OCI-M1 (cell line): ENCODE measurements at regions not wholly inside any gene's neighbourhood (a gene's known extent, or its start where the extent isn't known, plus 50 kb on each side); places are given as distances from the start of the nearest gene placed in this dataset.
"Not testable (repeated sequence)": the region's sequence is repeated elsewhere in the genome, so short reads cannot be mapped to it uniquely, and the experiment has no call there.

Source experiments
- DNase-seq: peaks from one replicate; lab custom pipeline; 2025; lab: John Stamatoyannopoulos, UW

DNA sequence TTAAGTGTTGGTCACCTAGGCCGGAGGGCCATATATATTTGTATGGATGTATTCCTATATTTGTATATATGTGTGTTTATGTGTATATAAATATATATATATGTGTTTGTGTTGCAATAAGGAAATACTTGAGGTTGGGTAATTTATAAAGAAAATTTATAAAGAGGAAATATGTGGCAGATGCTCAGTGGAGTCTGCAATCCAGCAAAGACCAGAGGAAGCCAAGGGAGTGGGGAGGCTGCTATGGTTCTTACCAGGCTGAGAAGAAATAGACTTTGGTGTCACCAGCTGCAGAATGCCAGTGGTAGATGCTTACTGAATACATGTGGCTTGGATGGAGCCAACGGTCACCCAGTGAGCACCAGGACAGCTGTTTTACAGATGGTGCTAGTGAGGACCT lies 97.4 kb upstream of the ELOVL5 start:
- DNase-seq = no peak

DNA sequence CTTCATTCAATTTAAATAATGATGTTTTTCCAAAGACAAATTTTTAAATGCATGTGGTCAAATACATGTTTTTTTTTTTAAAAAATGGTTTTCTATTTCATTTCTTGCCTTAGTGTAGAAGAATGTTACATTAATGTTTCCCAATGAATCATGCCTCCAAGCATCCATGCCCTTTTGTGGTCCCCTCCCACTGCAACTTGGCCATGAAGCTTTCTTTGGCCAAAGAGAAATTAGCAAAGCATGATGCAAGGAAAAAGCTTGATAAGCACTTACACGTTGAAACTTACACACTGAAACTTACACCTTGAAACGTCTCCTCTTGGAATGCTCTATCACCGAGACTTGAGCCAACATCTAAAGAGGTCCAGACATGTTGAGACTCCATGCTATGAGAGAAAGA lies 93.0 kb upstream of the ELOVL5 start:
- DNase-seq = no peak

DNA sequence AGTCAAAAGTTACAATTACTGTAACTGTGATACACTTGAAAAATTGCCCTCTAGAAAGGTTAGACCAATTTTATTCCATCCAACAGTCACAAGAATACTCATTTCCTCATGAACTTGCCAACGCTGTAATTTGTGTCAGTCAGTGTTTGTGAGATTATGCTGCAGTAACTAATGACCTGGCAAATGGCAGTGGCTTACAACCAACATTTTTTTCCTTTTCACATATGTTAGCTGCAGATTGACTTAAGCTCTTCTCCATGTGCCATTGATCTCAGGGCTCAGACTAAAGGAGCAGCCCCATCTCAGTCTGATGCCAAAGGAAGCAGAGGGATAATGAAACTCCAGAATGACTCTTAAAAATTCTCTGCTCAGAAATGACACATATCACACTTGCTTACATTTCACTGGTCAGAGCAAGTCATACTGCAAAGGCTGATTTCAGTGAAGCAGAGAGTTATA lies 92.3 kb upstream of the ELOVL5 start:
- peak; percentile 48 for DNase-seq

DNA sequence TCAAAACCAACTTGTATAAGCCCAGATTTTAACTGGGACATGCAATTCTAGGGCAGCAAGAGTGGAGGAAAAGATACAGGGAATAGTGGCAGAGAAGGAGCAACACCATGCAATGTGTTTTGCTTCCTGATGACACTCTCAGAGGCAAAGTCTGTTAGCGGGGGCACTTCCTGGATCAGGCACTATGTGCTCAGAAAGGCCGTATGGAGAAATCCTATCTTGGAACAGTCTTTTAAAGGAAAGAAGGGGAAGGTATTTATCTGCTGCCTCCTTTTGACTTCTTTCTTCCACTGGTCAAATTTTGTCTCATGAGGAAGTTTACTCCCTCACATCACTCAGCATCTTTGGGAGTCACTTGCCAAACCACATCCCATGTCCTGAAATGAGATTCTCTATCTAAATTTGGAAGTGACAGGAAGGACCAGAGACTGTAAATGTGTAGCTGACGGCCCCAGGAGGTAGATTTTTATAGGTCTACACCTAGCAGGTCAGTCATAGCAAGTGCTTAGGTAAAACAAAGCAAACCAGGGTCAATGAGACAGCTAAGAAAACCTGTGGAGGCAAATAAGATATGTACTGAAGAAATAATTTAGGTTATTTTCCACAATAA lies 91.7 kb upstream of the ELOVL5 start:
- DNase-seq = peak; percentile 67

DNA sequence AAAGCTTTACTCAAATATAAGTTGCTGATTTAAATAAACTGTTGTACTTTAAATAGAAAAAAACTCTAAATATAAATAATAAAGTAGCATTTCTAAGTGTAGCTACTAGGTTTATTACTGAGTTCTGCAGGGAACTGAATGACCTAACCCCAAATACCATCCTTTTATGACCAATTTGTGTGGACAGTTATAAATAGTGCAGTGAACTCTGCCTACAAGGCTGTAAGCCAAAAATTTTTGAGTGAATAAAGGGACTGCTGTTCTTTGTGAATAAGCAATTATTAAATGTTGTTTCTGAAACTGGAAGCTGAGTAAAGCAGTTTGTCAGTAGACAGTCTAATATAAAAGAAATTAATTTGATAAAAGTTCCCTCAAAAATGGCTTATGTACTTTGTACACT lies 90.8 kb upstream of the ELOVL5 start:
- DNase-seq = no peak

DNA sequence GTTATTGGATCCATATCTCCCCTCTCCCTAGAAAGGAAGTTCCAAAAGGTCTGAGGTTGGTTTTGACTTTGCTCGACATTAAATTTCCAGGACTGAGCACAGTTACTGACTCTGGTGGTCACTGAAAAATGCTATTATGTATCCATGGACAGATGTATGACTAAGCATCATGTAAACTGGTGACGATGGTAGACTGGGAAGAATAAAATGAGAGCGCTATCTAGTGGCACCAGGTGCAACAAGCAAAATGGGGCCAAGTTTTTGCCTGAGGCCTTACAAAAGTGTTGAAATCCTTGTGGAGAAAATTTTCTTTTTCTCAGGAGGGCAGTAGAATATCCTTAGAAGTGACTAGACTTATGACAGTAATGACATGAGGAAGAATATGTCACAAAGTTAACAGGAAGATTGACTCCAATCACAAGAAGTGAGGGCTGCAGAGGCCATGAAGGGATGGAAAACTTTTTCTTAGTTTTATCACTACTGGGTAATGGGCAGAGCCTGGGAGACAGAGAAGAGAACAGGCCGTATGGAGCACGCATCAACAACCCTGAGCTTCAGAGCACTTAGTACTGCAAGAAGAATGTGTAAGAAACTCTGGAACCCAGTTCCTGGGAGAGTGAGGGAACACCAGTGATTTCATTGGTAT lies 88.9 kb upstream of the ELOVL5 start:
- peak; percentile 92 for DNase-seq

DNA sequence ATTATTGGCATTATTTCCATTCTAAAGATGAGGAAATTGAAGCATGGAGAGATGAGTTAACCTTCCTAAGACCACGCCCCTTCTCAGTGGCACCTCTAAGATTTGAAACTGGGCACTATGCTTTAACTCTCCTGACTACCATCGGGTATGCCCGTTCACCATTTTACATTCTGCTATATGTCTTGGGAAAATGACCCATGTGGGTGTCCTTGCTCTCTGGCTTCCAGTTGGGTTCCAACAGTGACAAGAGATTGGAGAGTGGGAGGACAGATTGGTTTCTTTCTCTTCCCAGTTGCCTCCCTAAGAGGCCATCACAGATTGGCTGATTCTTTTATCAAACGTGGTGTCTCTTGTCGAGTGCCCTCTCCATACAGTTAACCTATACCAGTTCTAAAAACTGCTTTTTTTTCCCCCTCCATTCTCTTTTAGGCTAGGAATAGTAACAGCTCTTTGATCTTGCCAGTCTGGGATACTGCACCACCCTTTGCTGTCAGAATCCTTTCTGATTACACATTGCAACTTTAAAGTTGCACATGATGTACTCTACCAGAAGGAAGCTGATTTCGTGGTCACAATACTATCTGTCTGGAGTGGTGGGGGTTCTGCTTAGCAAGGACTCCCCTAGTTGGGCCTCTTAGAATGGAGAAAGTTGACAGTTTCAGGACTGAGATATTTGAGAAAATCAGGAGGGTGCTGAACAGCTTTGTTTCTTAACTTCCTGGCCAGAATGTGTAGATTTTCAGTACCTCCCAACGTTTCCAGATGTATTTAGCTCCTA lies 88.0 kb upstream of the ELOVL5 start:
- DNase-seq = peak; percentile 60

DNA sequence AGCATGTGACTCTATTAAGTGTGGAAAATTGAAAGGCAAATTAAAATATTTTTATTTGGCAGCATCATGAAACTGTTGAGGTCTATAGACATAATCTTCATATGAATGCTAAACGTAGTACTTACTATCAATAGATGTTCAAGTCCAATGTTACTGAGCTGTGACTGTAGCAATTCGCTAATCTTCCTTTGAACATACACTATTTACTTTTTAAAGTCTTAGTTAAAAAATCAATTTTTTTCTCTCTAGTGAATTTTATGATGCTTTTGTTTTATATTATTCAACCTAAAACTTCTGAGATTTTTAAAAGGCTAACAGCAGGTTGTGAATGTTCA lies 85.2 kb upstream of the ELOVL5 start:
- no peak for DNase-seq

DNA sequence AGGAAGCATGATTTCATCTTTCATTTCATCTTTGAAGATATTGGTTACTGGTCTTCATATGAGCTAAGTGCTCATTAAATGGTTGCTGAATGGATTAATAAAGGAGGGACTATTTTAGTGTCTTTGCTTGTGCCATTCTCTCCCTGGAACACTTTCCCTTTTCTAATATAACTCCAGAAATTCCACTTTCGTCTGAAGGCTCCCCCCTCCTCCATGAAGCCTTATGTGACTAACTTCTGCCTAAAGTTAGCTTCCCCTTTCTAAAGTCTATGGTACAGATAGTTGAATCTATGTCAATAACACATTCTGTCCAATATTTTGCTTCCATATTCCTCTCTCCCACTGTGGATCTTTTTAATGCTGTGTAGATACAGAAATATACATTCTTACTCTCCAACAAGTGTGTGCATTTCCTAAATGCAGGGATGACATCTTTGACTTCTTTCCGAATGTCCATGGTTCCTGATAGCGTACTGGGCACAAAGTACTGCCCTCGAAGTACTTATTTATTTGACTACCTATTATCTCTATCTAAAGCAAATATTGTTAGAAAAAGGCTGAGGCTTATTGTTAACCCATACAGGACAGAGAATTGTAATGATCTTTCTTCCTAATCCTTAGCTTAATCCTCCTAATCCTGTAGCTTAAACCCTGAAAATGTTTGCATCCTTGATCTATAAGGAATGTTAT lies 84.7 kb upstream of the ELOVL5 start:
- peak; percentile 18 for DNase-seq

DNA sequence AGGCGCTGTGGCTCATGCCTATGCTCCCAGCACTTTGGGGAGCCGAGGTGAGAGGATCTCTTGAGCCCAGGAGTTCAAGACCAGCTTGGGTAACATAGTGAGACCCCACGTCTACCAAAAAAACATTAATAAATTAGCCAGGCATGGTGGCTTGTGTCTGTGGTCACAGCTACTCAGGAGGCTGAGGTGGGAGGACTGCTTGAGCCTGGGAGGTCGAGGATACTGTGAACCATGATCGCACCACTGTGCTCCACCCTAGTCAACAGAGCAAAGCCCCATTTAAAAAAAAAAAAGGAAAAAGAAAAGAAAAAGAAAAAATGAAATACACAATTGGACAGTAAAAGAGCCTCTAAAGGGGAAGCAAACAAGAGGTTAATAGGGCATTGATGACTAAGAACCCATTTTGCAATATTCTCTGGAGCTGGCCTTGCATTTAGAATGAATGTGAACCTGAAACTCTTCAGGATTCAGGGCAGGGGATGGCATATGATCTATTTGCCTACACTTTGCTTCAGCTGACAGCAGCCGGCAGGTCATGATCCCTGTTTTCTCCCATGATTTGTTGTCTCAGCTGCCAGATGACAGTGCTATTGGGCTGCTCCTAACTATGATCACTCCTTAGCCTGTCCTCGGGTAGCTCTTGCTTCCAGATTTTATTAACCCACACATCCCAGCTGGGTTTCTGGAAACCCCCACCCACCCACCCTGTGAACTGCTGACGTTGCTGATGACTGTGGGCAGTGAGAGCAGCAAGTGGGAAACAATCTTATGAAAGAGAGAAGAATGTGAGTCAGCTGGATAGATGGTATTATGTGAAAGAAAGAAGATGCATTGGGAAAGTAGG lies 83.8 kb upstream of the ELOVL5 start:
- DNase-seq = no peak

DNA sequence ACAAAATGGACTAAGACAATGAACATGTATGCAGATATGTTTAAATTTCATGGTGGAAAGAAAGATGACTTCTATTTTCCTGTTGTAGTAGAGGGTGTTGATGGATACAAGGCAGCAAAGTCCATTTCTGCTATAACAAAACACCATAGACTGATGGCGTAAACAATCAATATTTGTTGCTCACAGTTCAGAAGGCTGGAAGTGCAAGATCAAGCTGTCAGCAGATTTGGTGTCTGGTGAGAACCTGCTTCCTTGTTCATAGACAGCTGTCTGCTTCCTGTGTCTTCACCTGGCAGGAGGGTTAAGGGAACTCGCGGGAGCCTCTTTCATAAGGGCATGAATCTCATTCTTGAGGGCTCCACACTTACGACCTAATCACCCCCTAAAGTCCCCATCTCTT lies 83.0 kb upstream of the ELOVL5 start:
- DNase-seq = no peak

DNA sequence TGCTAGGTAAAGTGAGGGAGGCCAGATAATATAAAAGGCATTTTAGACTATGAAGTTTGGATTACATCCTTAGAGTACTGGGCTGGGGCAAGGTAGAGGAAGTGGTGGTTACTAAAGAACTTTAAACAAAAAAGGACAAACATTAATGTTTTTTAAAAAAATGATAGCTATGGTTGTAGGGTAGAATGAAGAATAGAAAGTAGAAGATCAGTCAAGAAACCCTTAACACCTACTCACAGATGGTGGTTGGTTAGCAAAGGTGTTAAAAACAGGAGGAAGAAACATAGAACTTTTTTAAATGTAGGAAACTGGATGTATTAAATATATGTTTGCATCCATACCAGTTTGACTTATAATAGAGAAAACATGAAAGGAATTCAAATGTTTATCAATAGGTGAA lies 80.7 kb upstream of the ELOVL5 start:
- DNase-seq = no peak

DNA sequence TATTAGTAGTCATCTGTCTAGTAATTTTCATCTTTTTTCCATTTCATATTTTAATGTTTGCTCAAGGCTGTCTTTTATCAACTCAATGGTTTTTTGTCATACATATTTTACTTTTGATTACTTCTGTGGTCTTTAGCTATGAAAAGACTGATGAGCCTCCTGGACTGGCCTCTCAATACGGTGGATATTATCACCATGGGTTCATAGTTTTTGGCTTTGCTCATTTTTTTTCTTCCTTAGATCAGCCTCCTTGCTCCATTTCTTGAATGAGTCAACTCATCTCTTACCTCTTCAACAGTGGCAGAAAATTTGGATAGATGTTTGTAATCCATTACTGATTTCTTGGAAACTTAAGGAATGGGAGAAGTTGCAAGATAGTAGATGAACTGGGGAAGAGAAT lies 80.1 kb upstream of the ELOVL5 start:
- no peak for DNase-seq

DNA sequence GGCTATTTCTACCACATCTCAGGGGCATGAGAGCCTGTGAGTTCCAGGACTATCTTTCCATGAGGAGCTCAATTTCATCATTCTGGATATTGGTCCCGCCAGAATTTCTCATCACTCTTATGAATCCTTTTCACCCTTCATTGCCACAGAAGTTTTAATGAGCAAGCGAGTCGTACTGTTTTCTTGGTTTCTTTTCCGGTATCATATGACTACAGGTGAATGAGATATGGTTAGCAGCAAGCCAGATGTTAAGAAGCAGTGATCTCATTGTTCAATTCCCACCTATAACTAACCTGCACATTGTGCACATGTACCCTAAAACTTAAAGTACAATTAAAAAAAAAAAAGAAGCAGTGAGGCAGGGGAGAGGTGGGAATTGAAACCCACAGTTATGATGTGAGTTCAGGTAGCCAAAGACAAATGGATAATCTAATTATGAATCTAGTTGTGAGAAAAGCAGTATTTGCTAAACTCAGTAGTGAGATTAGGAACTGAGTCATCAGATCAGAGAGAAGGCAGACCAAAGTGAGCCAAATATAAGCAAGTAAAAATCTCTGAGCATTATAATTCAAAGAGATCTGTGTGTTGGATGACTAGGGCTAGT lies 78.0 kb upstream of the ELOVL5 start:
- DNase-seq = no peak

DNA sequence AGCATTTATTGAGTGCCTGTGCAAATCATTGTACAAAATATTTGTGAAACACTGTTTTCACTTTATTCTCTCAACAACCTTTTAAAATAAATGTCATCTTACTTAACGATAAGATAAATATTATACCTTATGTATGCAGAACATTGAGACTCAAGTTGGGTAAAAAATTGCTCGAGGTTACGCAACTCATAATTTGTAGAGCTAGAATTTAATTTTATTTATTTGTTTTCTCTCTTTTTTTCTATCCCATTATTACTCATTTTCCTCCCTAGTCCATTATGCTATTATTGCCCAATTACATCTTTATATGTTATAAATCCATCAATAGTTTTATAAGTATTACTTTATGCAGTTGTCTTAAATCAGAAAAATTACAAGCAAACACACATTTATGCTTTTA lies 77.4 kb upstream of the ELOVL5 start:
- DNase-seq = no peak

DNA sequence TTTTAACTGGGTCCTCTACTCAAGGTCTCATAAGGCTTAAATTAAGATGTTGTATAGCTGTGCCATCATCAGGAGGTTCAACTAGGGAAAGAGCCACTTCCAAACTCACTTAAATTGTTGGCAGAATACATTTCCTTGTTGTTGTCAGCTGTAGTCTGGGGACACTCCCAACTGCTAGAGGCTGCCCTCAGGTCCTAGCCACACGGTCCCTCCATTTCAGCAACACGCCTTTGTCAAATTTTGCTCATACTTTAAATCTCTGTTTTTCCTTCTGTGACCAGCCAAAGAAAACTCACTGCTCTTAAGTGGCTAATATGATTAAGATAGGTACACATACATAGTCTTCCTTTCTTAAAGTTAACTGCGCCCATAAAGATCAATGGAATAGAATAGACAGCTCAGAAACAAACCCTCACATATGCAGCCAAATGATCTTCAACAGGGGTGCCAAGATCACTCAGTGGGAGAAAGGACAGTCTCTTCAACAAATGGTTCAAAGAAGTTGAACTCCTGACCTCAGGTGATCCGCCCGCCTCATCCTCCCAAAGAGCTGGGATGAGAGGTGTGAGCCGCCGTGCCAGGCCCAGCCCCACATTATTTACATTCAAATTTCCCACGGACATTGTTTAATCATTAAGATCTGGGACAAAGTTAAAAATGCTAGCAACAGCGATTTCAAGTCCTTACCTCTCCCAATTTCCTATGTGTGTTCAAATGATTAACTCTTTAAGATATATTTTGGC lies 76.4 kb upstream of the ELOVL5 start:
- DNase-seq = no peak

DNA sequence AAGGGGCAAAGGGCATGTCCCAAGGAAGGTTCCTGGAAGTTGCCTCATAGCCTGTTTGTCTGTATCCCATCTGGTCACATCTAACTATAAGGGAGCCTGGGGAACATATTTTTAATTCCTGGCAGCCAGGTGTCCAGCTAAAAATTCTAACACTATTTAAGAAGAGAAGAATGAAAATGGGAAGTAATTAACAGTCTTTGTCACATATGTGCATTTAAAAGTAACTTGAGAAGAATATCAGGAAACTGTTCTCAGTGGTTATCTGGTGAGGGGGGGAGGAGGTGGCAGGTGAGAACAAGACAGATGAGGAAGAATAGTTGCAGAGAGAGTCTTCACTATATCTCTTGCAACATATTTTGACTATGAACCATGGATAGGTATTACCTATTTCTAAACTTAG lies 75.5 kb upstream of the ELOVL5 start:
- no peak for DNase-seq

DNA sequence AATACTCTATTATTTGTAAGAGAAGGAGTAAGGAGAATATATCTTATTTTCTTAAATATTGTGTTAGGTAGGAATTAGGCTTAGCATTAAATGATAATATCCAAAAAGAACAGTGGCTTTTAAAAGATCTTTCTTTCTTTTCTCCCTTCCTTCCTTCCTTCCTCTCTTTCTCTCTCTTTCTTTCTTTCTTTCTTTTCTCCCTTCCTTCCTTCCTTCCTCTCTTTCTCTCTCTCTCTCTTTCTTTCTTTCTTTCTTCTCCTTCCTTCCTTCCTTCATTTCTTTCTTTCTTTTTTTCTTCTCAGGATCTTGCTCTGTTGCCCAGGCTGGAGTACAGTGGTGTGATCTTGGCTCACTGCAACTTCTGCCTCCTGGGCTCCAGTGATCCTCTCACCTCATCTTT lies 74.8 kb upstream of the ELOVL5 start:
- not testable (repeated sequence) for DNase-seq

DNA sequence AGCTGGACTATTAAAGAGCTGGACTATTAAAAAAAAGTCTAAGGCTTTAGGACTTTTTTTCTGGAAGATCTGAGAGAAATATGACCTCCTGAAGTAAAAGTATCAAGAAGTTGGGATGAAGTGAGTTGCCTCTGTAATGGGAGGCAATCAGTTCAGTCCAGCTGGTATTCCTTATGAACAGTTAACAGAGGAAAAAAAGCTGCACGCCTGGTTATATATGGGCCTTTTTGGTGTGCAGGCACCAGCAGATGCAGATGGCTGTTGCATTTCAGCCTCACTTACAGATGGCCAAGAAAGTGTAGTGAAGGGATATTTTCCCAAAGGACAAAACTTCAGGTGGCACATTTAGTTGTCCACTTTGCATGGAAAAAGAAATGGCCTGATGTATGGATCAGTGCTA lies 70.3 kb upstream of the ELOVL5 start:
- no peak for DNase-seq

DNA sequence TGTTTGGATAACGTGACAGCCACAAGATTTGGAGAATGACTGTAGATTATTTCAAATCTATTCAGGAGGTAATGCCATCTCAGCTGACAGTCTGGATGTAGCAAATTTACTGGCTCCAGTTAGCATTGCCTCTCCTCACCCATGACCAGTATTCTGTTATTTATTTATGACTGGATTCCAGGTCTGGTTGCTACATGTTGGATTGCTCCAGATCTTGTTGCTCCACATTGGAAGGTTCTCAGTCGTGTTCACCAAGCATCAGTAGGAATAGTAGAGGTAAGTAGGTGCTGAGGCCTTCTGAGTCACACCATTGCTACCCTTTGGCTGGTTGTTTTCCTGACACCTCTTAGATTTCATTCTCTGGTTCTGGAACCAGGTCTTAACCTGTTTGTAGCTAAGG lies 69.5 kb upstream of the ELOVL5 start:
- no peak for DNase-seq

DNA sequence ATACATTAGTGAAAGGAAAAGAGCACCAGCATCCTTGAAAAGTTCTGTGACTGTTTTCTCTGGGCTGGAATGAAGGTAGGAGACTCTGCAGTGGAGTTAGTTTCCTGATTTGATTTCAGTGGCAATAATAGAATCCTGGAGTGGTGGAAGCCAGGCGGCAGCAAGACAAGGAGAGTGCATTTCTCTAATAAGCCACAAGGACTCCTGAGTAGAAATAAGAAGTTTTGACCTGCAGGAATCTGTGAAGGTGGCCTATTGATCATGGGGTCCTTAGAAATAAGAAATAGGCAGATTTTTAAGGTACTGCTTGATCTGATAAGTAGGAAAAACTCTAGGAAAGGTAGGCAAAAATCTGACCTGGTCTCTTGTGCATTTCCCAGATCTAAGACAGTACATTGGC lies 68.4 kb upstream of the ELOVL5 start:
- no peak for DNase-seq
